NCI-H1105 treated with DMSO at 0.1 percent for 48 hours (cell line): ENCODE measurements at regions not wholly inside any gene's neighbourhood (a gene's known extent, or its start where the extent isn't known, plus 50 kb on each side); places are given as distances from the start of the nearest gene placed in this dataset.

Experiments
- DNase-seq: peaks from one replicate; lab custom pipeline; 2025; lab: John Stamatoyannopoulos, UW

DNA sequence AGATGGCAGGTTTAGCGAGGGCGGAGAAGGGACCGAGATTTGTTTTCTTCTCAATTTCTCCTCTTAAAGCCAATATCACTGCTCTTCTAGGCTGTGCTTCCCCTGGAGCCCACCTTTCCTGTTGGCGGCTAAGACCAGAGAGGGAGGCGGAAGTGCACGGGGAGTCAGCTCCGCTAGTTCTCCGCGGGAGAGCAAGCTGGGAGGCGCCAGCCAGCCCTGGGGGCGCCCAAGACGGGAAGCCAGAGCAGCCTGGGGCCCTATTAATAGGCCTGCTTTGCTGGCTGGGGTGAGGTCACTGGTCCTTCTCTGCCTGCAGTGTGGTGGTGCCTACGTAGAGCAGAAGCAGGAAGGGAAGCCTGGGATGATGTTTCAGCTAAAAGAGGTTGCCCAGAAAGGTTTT is 61.6 kb downstream of the LSM5 start:
- DNase-seq: no peak

DNA sequence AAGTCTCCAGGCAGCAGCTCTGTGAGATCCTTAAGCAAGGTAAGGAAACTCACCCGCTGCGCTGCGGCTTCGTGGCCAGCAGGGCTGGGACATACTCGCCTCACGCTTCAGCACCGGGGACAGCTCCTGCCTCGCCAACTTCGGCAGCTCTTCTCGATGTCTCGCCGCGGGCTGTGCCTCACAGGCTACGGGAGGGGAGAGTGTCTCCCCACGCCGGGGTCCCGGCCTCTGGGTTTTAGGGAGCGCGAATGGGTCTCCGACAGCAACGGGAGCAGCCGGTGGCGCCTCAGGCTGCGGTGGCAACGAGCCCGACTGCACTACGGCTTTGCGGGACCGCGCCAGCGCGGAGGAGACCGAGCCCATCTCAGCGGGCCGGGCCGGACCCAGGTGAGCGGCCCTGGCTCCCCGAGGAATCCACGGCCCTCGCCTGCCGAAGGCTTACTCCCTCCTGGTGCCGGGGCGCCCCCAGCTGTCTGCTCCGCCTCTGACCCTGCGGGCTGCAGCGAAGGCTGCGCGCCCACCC is 62.4 kb downstream of the LSM5 start:
- DNase-seq: peak; percentile 40

DNA sequence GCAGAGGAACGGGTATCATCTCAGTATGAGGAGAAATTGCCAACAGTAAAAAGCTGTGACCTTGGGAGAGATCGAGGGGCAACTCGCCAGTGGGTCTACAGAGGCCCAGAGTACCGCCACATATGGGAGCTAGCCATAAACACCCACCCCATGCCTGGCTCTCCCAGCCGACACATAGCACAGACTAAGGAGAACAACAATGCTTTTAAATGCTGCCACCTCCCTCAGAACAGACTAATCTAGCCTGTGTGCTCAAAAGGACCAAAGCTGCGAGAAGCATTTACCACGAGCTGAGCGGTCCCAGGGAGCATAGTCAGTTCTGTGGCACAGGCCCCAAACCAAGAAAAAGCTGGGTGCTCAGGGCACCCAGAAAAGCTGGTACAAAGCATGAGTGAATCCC is 73.3 kb downstream of the LSM5 start:
- no peak for DNase-seq

DNA sequence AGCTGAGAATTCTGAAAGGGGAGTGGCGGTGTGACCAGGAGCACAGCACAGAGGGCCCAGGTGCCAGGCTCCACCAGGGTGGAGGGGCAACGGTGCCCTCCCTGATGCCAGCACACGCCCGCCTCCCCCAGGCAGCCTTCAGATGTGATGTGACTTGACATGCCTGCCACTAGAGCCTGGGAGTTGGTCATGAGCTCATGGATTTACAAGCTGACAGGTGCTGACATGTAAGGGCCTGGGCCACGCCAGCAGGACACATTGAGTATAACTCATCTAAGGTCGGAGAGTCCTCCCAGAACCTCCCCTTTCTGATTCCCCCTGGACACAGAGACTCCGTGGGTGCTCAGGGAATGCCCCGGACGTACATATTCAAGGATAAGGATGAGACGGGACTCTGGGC is 74.2 kb downstream of the LSM5 start:
- no peak for DNase-seq

DNA sequence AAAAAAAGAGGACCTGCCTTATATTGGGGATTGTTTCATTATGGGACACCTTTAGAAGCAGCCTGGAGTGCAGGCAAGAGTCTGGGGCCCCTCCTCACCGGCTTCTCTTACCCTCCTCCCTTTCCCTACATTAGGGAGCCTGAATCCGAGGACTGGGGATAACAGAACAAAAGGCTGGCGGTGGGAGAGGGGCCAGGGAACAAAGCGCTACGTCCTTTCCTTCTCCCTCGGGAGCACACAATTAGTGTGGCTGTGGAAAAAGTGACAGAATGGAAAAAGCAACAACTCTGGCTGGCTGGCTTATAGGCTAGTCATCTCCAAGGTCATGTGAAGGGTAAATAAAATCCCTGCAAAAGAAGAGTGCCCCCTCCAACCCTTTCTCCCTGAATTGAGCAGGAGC is 74.7 kb downstream of the LSM5 start:
- DNase-seq: no peak

DNA sequence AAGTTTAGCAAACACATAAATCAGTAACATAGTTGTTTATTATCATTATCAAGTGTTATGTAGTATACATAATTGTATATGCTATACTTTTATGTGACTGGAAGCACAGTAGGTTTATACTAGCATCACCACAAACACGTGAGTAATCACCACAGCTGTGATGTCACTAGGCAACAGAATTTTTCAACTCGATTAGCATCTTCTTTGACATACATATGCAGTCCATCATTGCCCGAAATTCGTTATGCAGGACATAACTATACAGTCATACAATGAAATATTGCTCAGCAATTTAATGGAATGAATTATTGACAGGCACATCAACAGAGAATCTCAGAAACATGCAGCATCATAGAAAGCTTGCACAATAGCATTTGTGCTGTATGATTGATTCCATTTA is 77.7 kb downstream of the LSM5 start:
- no peak for DNase-seq

DNA sequence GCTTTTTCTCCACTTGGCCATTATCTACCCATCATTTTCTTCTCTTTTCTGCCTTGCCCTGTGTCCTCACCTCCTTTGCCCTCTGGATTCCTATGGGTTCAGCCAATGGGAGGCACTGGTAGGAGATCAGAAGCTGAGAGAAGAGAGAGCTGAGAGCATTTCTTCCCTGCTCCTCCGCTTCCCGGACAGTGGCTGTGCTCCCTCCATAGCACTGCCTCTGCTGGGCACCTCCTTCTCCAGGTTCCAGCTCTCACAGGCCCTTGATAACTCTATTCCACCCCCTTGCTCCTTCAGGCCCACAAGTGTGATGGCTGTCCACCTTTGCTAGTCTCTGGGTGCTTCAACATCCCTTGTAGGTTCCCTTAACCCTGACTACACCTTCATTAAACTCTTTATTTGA is 79.6 kb downstream of the LSM5 start:
- DNase-seq: no peak

DNA sequence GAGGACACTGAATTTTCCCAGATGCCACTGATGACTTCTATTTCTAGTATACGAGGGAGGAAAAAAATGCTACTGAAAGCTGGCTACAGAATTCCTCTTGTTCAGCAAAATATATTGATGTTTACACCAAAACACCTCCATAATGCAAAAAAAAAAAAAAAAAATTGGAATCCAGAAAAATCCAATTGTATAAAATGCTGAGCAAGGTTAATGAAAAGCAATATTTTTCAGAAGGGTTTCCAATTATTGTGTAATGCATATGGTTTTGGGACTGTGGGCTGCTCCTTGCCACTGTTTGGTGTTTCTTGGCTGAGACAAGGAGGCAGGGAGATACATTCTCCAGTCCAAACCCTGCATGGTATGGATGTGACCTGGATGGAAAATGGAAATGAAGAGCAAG is 83.8 kb downstream of the LSM5 start:
- DNase-seq: no peak

DNA sequence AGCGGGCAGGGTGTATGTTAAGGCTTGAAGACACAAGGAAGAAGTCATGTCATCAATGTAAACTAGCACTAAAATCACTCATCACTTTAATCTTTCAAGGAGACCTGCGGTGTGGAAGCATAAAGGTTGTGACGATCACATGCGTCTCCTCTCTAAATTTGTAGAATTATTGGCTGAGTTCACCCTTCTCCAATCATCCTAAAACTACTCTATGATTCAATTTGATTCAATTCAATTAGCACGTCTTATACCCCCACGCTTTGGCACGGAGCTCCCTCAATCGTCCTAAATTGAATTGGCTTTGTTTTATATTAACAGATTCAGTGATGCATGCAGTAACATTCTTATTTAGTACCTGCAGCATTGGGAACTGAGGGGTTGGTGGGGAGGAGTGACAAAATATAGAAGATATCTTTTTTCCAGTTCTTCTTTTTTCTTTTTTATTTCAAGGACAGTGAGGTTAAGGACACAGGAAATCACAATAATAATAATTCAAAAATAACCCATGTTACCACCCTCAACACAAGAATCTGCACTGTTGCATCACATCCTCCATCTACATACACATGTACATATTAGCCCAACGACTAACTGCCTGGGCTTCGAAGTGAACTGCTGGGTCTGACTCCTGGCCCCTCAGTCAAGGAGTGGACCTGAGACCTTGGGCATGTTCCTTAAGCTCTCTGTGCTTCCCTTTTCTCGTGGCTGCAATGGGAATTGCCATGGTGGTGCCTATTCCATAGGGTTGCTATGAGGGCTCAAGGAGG is 86.5 kb downstream of the LSM5 start:
- DNase-seq: no peak

DNA sequence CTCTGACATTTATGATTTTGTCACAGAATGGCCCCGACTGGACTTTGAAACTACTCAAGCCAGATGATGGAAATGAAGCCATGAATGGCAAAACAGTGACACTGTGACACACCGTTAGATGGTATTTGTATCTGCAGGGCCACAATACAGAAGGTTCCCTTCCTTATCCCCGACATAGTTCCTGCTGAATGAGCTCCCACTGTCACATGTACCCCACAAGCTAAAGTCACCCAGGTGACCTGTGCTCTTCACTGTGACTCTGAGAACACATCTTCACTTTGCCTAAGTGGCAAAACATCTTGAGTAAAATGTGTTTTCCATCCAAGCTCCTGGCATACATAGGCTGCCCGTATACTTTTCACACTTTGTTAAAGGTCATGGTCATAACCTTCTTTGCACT is 89.5 kb downstream of the LSM5 start:
- no peak for DNase-seq

DNA sequence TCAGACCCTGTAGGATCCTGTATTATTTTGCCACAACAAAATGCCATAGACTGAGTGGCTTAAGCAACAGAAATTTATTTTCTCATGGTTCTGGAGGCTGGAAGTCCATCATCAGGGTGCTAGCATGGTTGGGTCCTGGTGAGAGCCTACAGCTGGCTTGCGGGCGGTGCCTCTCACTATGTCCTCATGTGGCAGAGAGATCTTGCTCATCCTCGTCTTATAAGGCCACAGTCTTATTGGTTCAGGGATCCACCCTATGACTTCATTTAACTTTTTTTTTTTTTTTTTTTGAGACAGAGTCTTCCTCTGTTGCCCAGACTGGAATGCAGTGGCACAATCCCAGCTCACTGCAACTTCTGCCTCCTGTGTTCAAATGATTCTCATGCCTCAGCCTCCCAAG is 90.9 kb downstream of the LSM5 start:
- no peak for DNase-seq

DNA sequence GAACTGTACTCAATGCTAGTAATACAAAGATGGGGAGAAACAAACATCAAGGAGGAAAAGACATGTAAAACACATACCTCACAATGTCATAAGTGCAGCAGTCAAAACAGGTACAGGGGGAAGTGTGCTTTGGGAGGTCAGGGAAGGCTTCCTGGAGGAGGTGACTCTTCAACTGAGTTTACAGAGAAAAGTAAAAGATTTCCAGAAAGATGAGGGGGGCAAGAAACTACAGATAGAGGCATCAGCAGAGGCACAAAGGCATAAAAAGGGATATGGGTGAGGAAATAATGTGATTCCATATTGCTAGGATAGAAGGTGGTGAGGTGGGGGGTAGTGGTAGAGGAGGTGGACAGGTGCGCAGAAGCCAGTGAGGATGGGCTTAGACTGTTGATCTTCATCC is 95.0 kb downstream of the LSM5 start:
- no peak for DNase-seq

DNA sequence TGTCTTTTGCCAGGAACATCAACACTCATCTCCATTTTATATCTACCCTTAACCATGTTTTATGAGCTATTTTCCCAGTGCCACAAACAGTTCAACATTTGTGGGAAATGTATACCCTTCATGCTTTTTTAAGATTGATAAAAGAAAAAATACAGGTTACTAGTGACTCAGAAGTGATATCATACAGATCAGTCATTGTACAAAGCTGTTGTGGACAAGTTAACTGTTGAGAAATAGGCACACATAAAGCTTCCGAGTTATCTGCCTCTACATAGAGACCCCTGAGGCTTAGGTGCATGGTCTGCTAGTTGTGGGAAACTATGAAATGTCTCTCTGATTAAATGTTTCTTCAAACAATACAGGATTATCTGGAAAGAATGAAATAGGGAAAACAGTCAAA is 96.3 kb downstream of the LSM5 start:
- no peak for DNase-seq

DNA sequence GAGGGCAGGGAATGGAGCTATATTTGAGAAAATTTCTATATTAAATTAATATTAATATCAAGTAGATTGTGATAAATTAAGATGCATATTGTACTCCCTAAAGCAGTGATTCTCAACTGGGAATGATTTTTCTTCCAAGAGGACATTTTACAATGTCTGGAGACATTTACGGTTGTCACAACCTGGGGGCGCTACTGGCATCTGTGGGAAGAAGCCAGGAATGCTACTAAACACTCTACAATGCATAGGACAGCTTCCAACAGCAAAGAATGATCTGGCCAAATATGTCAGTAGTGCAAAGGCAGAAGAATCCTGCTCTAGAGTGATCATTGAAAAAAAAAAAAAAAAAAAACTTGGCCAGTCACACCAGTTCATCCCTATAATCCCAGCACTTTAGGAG is 100.0 kb downstream of the LSM5 start:
- no peak for DNase-seq

DNA sequence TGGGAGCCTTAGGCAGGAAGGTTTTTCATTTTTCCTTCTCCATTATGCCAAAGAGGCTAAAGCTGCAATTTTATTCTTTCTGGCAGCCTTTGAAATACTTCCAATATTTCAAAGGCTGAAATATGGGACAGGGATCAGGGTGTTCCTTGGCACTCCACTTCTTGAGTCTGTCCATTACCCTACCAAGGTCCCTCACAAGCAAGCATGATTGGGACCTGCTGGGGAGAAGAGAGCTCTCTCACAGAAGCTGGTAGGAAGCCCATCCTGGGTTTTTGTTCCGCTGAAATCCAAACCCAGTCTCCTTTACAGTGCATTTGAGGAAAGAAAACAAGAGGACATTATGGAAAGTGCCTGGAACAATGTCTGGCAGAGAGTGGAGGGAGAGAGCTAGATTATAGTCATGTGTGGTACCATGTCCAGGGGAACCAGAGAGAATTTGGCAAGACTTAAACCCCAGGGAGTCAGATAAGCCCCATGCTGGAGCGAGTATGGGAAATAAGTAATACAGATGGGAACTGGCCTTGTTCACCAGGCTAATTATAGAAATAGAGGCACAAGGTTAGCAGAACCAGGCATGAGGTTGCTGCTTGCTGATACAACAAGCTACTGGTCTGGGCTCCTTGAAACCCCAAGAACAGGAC is 104.7 kb downstream of the LSM5 start:
- DNase-seq: no peak

DNA sequence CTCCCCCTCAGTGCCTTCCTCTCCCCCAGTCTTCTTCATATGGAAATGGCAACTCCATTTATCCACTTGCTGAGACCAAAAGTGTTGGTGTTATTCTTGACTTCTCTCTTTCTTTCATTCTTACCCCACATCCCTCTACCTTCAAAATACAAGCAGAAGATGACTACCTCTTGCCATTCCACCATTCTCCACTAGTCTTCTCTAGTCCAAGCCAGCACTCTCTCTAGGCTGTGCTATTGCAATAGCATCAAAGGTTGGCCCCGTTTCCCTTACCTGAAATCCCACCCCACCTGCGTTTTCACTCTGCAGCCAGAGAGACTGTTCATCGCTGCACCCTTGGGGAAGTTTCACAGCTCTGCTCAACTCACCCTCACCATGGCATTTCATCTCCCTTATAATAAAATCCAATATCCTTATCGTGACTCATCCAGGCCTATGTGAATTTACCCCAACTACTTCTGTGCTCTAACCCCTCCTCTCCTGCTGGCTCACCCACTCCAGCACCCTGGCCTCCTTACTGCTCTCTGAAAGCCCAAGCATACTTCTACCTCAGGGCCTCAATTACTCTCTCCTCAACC is 109.1 kb downstream of the LSM5 start:
- DNase-seq: no peak

DNA sequence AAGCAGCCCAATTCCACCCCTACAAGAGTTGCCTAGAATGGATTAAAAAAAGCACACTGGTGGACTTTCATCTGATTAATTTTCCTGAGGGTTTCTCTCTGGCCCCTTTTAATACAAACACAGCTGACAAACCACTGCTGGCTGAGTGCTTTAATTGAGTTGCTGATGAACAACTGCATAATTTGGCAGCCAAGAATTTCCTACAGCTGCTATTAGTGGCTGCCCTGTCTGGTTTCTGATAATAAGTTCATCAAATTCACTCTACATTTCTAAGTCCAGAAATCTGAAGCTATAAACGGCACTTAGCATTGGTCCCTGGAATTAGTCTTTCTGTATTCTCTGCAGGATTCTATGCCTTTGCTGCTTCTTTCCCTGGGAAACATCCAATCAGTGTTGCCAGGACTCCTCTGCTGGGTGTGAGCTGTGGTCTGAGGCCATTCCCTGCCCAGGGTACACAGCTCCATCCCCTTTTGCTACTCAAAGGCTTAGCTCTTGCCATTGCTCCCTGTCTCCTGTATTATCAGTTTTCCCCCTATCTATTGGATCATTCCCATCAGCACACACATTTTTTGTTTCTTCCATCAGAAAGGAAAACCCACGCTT is 110.6 kb downstream of the LSM5 start:
- DNase-seq: peak; percentile 75

DNA sequence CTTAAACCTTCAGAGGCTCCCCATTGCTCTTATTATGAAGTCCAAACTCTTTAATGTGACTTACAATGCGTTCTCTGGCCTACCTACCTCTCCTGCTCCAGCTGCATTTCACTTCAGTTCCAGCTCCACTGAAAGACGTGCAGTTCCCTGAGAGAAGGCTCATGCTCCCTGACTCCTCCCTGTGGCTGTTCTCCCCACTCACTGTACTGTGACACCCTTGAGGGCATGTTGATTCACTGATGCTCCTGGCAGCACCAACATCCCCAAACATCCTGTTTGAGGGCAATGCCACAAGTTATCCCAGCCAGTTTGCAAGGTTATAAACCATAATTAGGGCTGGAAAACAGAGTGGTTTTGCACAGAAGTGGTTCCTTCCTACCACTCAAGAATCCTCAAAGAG is 111.2 kb downstream of the LSM5 start:
- DNase-seq: peak; percentile 26

DNA sequence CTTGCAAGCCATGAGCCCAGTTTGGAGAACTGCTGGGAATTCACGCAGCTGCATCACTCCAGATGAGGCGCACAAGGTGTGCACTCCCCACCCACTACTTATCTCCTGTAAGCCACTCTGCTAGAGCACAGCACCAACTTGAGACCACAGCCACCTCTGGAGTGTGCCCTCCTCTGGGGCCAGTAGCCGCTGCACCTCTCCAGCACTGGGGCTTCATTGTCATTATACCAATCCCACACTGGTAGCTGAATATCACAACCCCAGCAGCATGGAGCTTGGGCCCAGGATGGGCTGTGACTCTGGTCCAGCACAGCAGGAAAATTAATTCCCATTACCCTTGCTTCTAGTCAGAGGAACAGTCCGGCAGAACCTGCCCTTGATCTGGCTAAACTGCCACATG is 125.6 kb downstream of the LSM5 start:
- no peak for DNase-seq

DNA sequence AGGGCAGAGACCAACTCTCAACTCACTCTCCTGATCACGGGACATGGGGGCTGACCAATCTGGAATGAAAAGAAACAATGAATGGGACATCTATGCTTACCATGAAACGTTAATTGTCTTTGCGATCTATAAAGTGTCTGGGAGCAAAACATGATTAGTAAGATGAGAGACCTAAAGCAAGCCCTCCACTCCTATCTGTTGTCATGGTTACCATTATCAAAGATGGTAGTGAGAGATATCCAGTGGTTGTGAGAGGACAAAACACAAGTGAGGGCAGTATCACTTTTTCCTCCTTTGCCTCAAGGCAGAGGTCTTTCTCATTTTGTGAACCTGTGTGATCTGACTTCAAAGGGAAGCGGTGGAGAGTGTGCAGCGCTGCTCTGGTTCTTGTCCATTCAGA is 130.1 kb downstream of the LSM5 start:
- no peak for DNase-seq

DNA sequence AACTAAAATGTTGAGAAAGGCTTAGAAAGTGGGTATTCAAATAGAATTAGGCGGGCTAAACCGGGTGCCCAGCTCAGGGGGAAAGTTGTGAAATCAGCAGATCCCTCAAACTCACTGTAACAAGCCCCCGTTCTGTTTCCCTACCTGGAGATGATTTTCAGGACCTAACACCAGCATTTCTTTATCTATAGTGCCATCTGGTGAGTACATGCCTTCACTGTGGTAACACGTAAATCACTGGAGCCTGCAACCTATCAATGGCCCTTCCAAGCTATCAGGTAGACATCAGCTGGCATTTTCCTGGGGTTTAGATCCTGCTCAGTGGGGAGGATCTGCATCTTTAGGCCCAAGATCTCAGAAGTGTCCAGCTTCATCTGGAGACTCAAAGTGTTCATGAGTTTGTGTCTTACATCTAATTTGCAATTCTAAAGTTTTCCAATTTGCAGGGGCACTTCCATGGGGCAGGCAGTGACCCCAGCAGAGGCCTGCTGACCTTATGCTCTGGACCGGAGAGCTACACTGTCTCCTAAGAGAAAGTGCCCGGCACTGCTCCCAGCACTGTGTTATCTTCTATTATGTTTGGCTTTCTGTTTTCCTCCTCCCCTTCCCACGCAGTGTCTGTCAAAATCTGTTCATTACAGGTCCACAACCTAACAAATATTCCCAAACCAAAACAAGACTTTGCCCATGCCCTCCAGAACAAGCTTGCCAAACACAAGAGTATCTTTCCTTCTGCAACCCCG is 132.5 kb downstream of the LSM5 start:
- DNase-seq: peak; percentile 16

DNA sequence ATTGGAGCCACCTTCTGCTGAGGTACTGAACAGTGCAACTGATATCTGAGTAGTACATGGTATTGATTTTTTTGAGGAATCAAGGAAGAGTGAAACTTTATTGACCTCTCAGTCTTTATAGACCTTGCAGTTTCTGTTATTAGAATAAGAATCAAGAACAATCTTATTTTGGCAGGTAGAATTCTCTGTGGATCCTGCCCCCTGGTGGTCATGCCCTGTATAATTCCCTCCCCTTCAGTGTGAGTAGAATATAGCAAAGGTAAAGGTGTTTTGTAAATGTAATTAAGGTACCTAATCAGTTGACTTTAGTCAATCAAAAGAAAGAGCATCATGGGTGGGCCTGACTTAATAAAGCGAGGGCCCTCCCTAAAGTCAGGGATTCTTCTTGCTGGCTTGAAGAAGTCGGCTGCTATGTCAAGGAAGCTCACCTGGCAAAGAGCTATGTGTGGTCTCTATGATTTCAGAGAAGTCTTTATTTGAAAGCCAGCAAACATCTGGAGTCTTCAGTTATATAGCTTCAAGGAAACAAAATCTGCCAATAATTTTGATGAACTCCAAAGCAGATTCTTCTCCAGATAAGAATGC is 142.8 kb downstream of the LSM5 start:
- peak; percentile 47 for DNase-seq
